ENCODE measurements at regions not wholly inside any gene's neighbourhood (a gene's known extent, or its start where the extent isn't known, plus 50 kb on each side); places are given as distances from the start of the nearest gene placed in this dataset.

DNA sequence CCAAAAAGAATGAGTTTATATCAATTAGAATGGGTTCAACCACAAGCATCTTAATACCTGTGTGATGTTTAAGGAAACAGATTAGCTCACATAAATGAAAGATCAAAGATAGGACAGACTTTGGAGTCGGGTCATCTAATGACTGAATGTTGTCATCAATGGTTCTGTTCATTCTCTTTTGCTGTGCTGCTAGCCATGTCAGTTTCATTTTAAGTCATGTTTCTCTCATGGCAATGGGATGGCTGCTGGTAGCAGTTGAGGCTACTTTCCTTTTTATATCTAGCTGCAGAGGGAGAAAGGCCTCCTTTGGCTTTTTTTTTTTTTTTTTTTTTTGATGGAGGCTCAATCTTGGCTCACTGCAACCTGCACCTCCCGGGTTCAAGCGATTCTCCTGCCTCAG is 86.9 kb upstream of the SPAG17 start:
- Histone ChIP-seq H3K9me1 (ENCODE audit: insufficient read depth, low read length) (no peaks in the 10 kb centered on the region), H3K23ac (ENCODE audit: low read depth, low read length) (no peak overlapping the region), H4K91ac (ENCODE audit: insufficient read depth, low read depth, low read length) (no peak overlapping the region), H2BK15ac (ENCODE audit: low read depth, low read length) (no peak overlapping the region), H2BK20ac (ENCODE audit: low read depth, low read length) (no peak overlapping the region), H3K56ac (ENCODE audit: extremely low read depth, insufficient read depth, low read length) (no peak overlapping the region), H3K4me1 (ENCODE audit: control insufficient read depth, insufficient read depth, low read length) (no peaks in the 10 kb centered on the region), H3K4ac (ENCODE audit: low read depth, low read length) (no peak overlapping the region), H3K14ac (replicated peaks; ENCODE audit: low read depth, low read length) (no peak overlapping the region), H2BK5ac (ENCODE audit: low read depth, low read length, poor library complexity, severe bottlenecking) (no peak overlapping the region), H3K18ac (ENCODE audit: low read depth, low read length) (no peak overlapping the region), H3K79me1 (ENCODE audit: low read depth in 1 of 2, low read length in 2 of 2) (no peaks in the 10 kb centered on the region), H3K4me2 (ENCODE audit: low read depth, low read length) (no peak overlapping the region), H2AK5ac (ENCODE audit: low read depth, low read length) (no peak overlapping the region), H4K5ac (ENCODE audit: low read depth, low read length) (no peak overlapping the region), H2BK120ac (ENCODE audit: low read depth, low read length) (no peak overlapping the region), H4K8ac (ENCODE audit: low read depth in 2 of 2, low read length in 2 of 2) (no peak overlapping the region), H3K27ac (ENCODE audit: insufficient read depth, low read length) (no peak overlapping the region), H2AFZ (replicated peaks; ENCODE audit: low read length, poor library complexity) (no peak overlapping the region), H3K27me3 (ENCODE audit: control insufficient read depth, insufficient read depth, low read length) (no peaks in the 10 kb centered on the region), H3K4me3 (ENCODE audit: insufficient read depth, low read depth, low read length) (no peak overlapping the region), H3K9me3 (ENCODE audit: control insufficient read depth, insufficient read depth, low read length) (no peaks in the 10 kb centered on the region), H3K9ac (ENCODE audit: low read depth, low read length) (no peak overlapping the region), H2AK9ac (replicated peaks; ENCODE audit: low read depth, low read length, poor library complexity) (no peak overlapping the region), H3K36me3 (ENCODE audit: control insufficient read depth, insufficient read depth, low read length) (no peaks in the 10 kb centered on the region), H4K20me1 (ENCODE audit: insufficient read depth, low read length) (no peaks in the 10 kb centered on the region)
- in situ Hi-C loops (cut with MboI; ENCODE audit: low sequenced_read_pairs) = no loop called here
- dilution Hi-C loops (cut with HindIII; ENCODE audit: low sequenced_read_pairs, unreplicated experiment) = no loop called here
- ChIA-PET POLR2A (ENCODE audit: unreplicated experiment) (no interaction called here), CTCF (no interaction called here)
- no peak for ATAC-seq (ENCODE audit: low read depth)
- no TSS peak for BruUV-seq (replicated peaks)
- TF ChIP-seq POLR2A (IDR thresholded peaks at IDR 0.05; ENCODE audit: low read depth, low read length) (no peak), FOS (IDR thresholded peaks at IDR 0.05; ENCODE audit: low read depth, low read length) (no peak), MXI1 (IDR thresholded peaks at IDR 0.05; ENCODE audit: borderline replicate concordance, low read depth, low read length) (no peak), NFE2L2 (IDR thresholded peaks at IDR 0.05; ENCODE audit: low read depth, low read length) (no peak), USF2 (IDR thresholded peaks at IDR 0.05; ENCODE audit: low read depth, low read length) (no peak), MAFK (IDR thresholded peaks at IDR 0.05; ENCODE audit: low read depth, low read length) (no peak), RFX5 (IDR thresholded peaks at IDR 0.05; ENCODE audit: low read depth, low read length) (no peak), SMC3 (IDR thresholded peaks at IDR 0.05; ENCODE audit: low read depth, low read length) (no peak), BHLHE40 (IDR thresholded peaks at IDR 0.05; ENCODE audit: low read depth, low read length) (no peak), ELK1 (IDR thresholded peaks at IDR 0.05; ENCODE audit: borderline replicate concordance, low read depth, low read length) (no peak), MAZ (IDR thresholded peaks at IDR 0.05; ENCODE audit: borderline replicate concordance, low read depth, low read length) (no peak), RCOR1 (IDR thresholded peaks at IDR 0.05; ENCODE audit: insufficient replicate concordance, low read length) (no peak), CHD1 (IDR thresholded peaks at IDR 0.05; ENCODE audit: low read depth, low read length) (no peak), RAD21 (IDR thresholded peaks at IDR 0.05; ENCODE audit: low read length) (no peak), CEBPB (IDR thresholded peaks at IDR 0.05; ENCODE audit: low read depth, low read length) (no peak)
- TF ChIP-seq, protein P1, sequence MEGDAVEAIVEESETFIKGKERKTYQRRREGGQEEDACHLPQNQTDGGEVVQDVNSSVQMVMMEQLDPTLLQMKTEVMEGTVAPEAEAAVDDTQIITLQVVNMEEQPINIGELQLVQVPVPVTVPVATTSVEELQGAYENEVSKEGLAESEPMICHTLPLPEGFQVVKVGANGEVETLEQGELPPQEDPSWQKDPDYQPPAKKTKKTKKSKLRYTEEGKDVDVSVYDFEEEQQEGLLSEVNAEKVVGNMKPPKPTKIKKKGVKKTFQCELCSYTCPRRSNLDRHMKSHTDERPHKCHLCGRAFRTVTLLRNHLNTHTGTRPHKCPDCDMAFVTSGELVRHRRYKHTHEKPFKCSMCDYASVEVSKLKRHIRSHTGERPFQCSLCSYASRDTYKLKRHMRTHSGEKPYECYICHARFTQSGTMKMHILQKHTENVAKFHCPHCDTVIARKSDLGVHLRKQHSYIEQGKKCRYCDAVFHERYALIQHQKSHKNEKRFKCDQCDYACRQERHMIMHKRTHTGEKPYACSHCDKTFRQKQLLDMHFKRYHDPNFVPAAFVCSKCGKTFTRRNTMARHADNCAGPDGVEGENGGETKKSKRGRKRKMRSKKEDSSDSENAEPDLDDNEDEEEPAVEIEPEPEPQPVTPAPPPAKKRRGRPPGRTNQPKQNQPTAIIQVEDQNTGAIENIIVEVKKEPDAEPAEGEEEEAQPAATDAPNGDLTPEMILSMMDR (conservative IDR thresholded peaks at IDR 0.05; ENCODE audit: low read depth, low read length) = no peak
- no peak for DNase-seq
- intact Hi-C loops (cut with micrococcal nuclease) = no loop called here
- WGBS, 2 experiments (ENCODE audit: extremely low coverage in 2 of 2, insufficient read length in 1 of 2) = no CpG with 5 or more reads among the region's 3 CpGs
